OCI-LY7 (cell line): ENCODE measurements at regions not wholly inside any gene's neighbourhood (a gene's known extent, or its start where the extent isn't known, plus 50 kb on each side); places are given as distances from the start of the nearest gene placed in this dataset.

Experiments used
- CTCF ChIP-seq: fragments of 200-600 bp; sonication (generic); conservative IDR thresholded peaks from 2 replicates; pipeline ENCODE4 v1.5.1; 2014; ENCODE audit warnings: mild to moderate bottlenecking, antibody characterized with exemption, low read length, moderate library complexity, mixed read lengths
- EZH2phosphoT487 ChIP-seq: fragments of 200-600 bp; sonication (generic); IDR thresholded peaks from 2 replicates; pipeline ENCODE4 v1.6.1; 2018; ENCODE audit warnings: low read depth, borderline replicate concordance, mild to moderate bottlenecking, mixed run types, antibody characterized with exemption, low read length, moderate library complexity, mixed read lengths

GRCh38 chr9:95605101-95605500 is 88.3 kb upstream of the PTCH1 start:
- no peak for TF ChIP-seq CTCF
- TF ChIP-seq EZH2phosphoT487 = no peak
